WTC11 (cell line): ENCODE measurements at regions not wholly inside any gene's neighbourhood (a gene's known extent, or its start where the extent isn't known, plus 50 kb on each side); places are given as distances from the start of the nearest gene placed in this dataset.

Experiments
- TF ChIP-seq, protein P1 (sequence below): sonication (generic); formaldehyde crosslinking; IDR thresholded peaks from 2 replicates; pipeline ENCODE4 v1.8.0; 2023; ENCODE audit warnings: missing genetic modification reagents, mild to moderate bottlenecking, borderline replicate concordance
- TF ChIP-seq, protein P2 (sequence below): fragments of 200-600 bp; IDR thresholded peaks from 2 replicates; pipeline ENCODE4 v1.8.0; 2022; ENCODE audit warnings: antibody characterized with exemption

DNA sequence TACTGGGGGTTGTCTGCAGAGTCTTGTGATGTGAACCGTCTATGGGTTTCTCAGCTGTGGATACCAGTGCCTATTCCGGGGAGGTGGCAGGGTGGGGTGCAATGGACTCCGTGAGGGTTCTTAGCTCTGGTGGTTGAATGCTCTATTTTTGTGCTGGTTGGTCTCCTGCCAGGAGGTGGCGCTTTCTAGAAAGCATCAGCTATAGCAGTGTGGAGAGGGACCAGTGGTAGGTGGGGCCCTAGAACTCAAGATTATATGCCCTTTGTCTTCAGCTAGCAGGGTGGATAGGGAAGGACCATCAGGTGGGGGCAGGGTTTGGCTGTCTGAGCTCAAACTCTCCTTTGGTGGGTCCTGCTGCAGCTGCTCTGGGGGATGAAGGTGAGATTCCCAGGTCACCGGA is 127.3 kb upstream of the PLD5 start:
- TF ChIP-seq, protein P1, sequence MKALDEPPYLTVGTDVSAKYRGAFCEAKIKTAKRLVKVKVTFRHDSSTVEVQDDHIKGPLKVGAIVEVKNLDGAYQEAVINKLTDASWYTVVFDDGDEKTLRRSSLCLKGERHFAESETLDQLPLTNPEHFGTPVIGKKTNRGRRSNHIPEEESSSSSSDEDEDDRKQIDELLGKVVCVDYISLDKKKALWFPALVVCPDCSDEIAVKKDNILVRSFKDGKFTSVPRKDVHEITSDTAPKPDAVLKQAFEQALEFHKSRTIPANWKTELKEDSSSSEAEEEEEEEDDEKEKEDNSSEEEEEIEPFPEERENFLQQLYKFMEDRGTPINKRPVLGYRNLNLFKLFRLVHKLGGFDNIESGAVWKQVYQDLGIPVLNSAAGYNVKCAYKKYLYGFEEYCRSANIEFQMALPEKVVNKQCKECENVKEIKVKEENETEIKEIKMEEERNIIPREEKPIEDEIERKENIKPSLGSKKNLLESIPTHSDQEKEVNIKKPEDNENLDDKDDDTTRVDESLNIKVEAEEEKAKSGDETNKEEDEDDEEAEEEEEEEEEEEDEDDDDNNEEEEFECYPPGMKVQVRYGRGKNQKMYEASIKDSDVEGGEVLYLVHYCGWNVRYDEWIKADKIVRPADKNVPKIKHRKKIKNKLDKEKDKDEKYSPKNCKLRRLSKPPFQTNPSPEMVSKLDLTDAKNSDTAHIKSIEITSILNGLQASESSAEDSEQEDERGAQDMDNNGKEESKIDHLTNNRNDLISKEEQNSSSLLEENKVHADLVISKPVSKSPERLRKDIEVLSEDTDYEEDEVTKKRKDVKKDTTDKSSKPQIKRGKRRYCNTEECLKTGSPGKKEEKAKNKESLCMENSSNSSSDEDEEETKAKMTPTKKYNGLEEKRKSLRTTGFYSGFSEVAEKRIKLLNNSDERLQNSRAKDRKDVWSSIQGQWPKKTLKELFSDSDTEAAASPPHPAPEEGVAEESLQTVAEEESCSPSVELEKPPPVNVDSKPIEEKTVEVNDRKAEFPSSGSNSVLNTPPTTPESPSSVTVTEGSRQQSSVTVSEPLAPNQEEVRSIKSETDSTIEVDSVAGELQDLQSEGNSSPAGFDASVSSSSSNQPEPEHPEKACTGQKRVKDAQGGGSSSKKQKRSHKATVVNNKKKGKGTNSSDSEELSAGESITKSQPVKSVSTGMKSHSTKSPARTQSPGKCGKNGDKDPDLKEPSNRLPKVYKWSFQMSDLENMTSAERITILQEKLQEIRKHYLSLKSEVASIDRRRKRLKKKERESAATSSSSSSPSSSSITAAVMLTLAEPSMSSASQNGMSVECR (CRISPR knock-in tag), result no peak
- TF ChIP-seq, protein P2, sequence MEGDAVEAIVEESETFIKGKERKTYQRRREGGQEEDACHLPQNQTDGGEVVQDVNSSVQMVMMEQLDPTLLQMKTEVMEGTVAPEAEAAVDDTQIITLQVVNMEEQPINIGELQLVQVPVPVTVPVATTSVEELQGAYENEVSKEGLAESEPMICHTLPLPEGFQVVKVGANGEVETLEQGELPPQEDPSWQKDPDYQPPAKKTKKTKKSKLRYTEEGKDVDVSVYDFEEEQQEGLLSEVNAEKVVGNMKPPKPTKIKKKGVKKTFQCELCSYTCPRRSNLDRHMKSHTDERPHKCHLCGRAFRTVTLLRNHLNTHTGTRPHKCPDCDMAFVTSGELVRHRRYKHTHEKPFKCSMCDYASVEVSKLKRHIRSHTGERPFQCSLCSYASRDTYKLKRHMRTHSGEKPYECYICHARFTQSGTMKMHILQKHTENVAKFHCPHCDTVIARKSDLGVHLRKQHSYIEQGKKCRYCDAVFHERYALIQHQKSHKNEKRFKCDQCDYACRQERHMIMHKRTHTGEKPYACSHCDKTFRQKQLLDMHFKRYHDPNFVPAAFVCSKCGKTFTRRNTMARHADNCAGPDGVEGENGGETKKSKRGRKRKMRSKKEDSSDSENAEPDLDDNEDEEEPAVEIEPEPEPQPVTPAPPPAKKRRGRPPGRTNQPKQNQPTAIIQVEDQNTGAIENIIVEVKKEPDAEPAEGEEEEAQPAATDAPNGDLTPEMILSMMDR, result peak; percentile 31; the same call in 1 of the 2 replicates
